ENCODE measurements at regions not wholly inside any gene's neighbourhood (a gene's known extent, or its start where the extent isn't known, plus 50 kb on each side); places are given as distances from the start of the nearest gene placed in this dataset.
"Not testable (repeated sequence)": the region's sequence is repeated elsewhere in the genome, so short reads cannot be mapped to it uniquely, and the experiment has no call there.

- no peak for DNase-seq
Observed at GRCh38 chr9:119726035-119726434, 356.8 kb upstream of the BRINP1 start.

GRCh38 chr9:119722384-119722783 lies 353.1 kb upstream of the BRINP1 start:
- no peak for DNase-seq

- no peak for DNase-seq
Observed at GRCh38 chr9:119712325-119712724, 343.1 kb upstream of the BRINP1 start.

- no peak for DNase-seq
Observed at GRCh38 chr9:119709431-119709830, 340.2 kb upstream of the BRINP1 start.

GRCh38 chr9:119707228-119707845 lies 338.1 kb upstream of the BRINP1 start:
- DNase-seq: no peak

GRCh38 chr9:119701651-119702050 lies 332.4 kb upstream of the BRINP1 start:
- DNase-seq: no peak

- no peak for DNase-seq
Observed at GRCh38 chr9:119698535-119698934, 329.3 kb upstream of the BRINP1 start.

GRCh38 chr9:119697996-119698395 lies 328.8 kb upstream of the BRINP1 start:
- DNase-seq: no peak

GRCh38 chr9:119689879-119690278 lies 320.6 kb upstream of the BRINP1 start:
- no peak for DNase-seq

GRCh38 chr9:119688547-119688946 lies 319.3 kb upstream of the BRINP1 start:
- DNase-seq: no peak

- no peak for DNase-seq
Observed at GRCh38 chr9:119677811-119678505, 308.7 kb upstream of the BRINP1 start.

- no peak for DNase-seq
Observed at GRCh38 chr9:119675951-119676350, 306.7 kb upstream of the BRINP1 start.

GRCh38 chr9:119672763-119673162 lies 303.5 kb upstream of the BRINP1 start:
- not testable (repeated sequence) for DNase-seq

GRCh38 chr9:119667916-119668315 lies 298.7 kb upstream of the BRINP1 start:
- DNase-seq: no peak

GRCh38 chr9:119667163-119667562 lies 297.9 kb upstream of the BRINP1 start:
- no peak for DNase-seq

- DNase-seq: no peak
Observed at GRCh38 chr9:119662329-119662728, 293.1 kb upstream of the BRINP1 start.

GRCh38 chr9:119652931-119653330 lies 283.7 kb upstream of the BRINP1 start:
- no peak for DNase-seq

- DNase-seq: no peak
Observed at GRCh38 chr9:119649205-119649604, 280.0 kb upstream of the BRINP1 start.

GRCh38 chr9:119639287-119639955 lies 270.2 kb upstream of the BRINP1 start:
- no peak for DNase-seq

- DNase-seq: no peak
Observed at GRCh38 chr9:119634006-119634405, 264.8 kb upstream of the BRINP1 start.

- DNase-seq: no peak
Observed at GRCh38 chr9:119611565-119611964, 242.3 kb upstream of the BRINP1 start.

- no peak for DNase-seq
Observed at GRCh38 chr9:119609277-119609971, 240.2 kb upstream of the BRINP1 start.

GRCh38 chr9:119601632-119602031 lies 232.4 kb upstream of the BRINP1 start:
- DNase-seq: no peak

- no peak for DNase-seq
Observed at GRCh38 chr9:119597499-119597898, 228.3 kb upstream of the BRINP1 start.

Data from stimulated activated CD4-positive, alpha-beta T cell treated with anti-CD3 and anti-CD28 coated beads, Interleukin-12 subunit alpha, Interleukin-12 subunit beta, amount 100 ng/mL, for 4 hours (primary cell).